IMR-90 (cell line): ENCODE measurements at regions not wholly inside any gene's neighbourhood (a gene's known extent, or its start where the extent isn't known, plus 50 kb on each side); places are given as distances from the start of the nearest gene placed in this dataset.

ENCODE experiments used
- ATAC-seq: fragments of 200-7000 bp; cut with Tn5 transposase; 2 replicates; pipeline ENCODE4 v1.9.1; 2020; ENCODE audit warnings: low read depth, mild to moderate bottlenecking, moderate library complexity
- BruUV-seq: library from RNA; stranded (reverse); fragments of 400-500 nt; replicated peaks from 2 replicates; lab custom pipeline; 2021; lab: Mats Ljungman, UMichigan
- CTCF ChIA-PET: fragments of 300-600 bp; formaldehyde crosslinking; extraction: SDS; loops from one replicate; lab custom pipeline; 2021; ENCODE audit warnings: antibody characterized with exemption; lab: Yijun Ruan, JAX
- POLR2A ChIA-PET: fragments of 300-600 bp; sonication (Branson Sonifier 250); formaldehyde crosslinking; loops from one replicate; lab custom pipeline; 2022; ENCODE audit warnings: antibody characterized with exemption; ENCODE audit not compliant: unreplicated experiment; lab: Charles Lee
- DNase-seq: peaks from one replicate; pipeline ENCODE4 v3.0.0; 2013
- H2AFZ ChIP-seq: replicated peaks from 2 replicates; pipeline ENCODE3; 2013; ENCODE audit warnings: low read length, mild to moderate bottlenecking; ENCODE audit not compliant: poor library complexity
- H2AK5ac ChIP-seq: 2 replicates; pipeline ENCODE4 v1.6.1; 2013; ENCODE audit warnings: low read depth, low read length, inconsistent platforms
- H2AK9ac ChIP-seq: replicated peaks from 2 replicates; pipeline ENCODE3; 2013; ENCODE audit warnings: mild to moderate bottlenecking, low read depth, low read length, moderate library complexity; ENCODE audit not compliant: poor library complexity
- H2BK120ac ChIP-seq: 2 replicates; pipeline ENCODE4 v1.6.1; 2013; ENCODE audit warnings: low read depth, low read length, inconsistent platforms
- H2BK15ac ChIP-seq: 3 replicates; pipeline ENCODE4 v1.6.1; 2013; ENCODE audit warnings: low read depth, low read length, inconsistent platforms
- H2BK20ac ChIP-seq: 2 replicates; pipeline ENCODE4 v1.6.1; 2013; ENCODE audit warnings: low read depth, mild to moderate bottlenecking, inconsistent platforms, low read length, moderate library complexity
- H2BK5ac ChIP-seq: 2 replicates; pipeline ENCODE4 v1.6.1; 2013; ENCODE audit warnings: mild to moderate bottlenecking, low read depth, low read length, inconsistent platforms; ENCODE audit not compliant: poor library complexity, severe bottlenecking
- H3K14ac ChIP-seq: replicated peaks from 2 replicates; pipeline ENCODE4 v1.6.1; 2013; ENCODE audit warnings: low read depth, low read length, inconsistent platforms
- H3K18ac ChIP-seq: 2 replicates; pipeline ENCODE4 v1.6.1; 2013; ENCODE audit warnings: low read depth, low read length, control low read depth
- H3K23ac ChIP-seq: 2 replicates; pipeline ENCODE4 v1.6.1; 2013; ENCODE audit warnings: low read depth, low read length, inconsistent platforms
- H3K27ac ChIP-seq: 2 replicates; pipeline ENCODE4 v1.5.1; 2013; ENCODE audit warnings: mild to moderate bottlenecking, control low read depth, low read length; ENCODE audit not compliant: insufficient read depth
- H3K27me3 ChIP-seq: 2 replicates; pipeline ENCODE4 v1.6.1; 2013; ENCODE audit warnings: low read length; ENCODE audit not compliant: control insufficient read depth, insufficient read depth
- H3K36me3 ChIP-seq: 2 replicates; pipeline ENCODE4 v1.6.1; 2013; ENCODE audit warnings: low read length, mixed read lengths; ENCODE audit not compliant: control insufficient read depth, insufficient read depth
- H3K4ac ChIP-seq: 2 replicates; pipeline ENCODE4 v1.6.1; 2013; ENCODE audit warnings: low read depth, low read length, inconsistent platforms
- H3K4me1 ChIP-seq: 2 replicates; pipeline ENCODE4 v1.6.1; 2013; ENCODE audit warnings: low read length, mixed read lengths; ENCODE audit not compliant: control insufficient read depth, insufficient read depth
- H3K4me2 ChIP-seq: 2 replicates; pipeline ENCODE4 v1.6.1; 2013; ENCODE audit warnings: low read depth, mild to moderate bottlenecking, control low read depth, low read length, moderate library complexity
- H3K4me3 ChIP-seq: 2 replicates; pipeline ENCODE4 v1.5.1; 2013; ENCODE audit warnings: low read depth, mild to moderate bottlenecking, control low read depth, low read length, moderate library complexity; ENCODE audit not compliant: insufficient read depth
- H3K56ac ChIP-seq: 2 replicates; pipeline ENCODE4 v1.6.1; 2013; ENCODE audit warnings: low read length, inconsistent platforms; ENCODE audit not compliant: insufficient read depth; ENCODE audit errors: extremely low read depth
- H3K79me1 ChIP-seq, 2 experiments: 2 replicates each; pipeline ENCODE4 v1.6.1; 2013; ENCODE audit warnings: low read length in 2 of 2, inconsistent platforms in 1 of 2, low read depth in 1 of 2
- H3K9ac ChIP-seq: 2 replicates; pipeline ENCODE4 v1.6.1; 2013; ENCODE audit warnings: low read depth, low read length, control low read depth
- H3K9me1 ChIP-seq: 2 replicates; pipeline ENCODE4 v1.6.1; 2013; ENCODE audit warnings: low read length, inconsistent platforms; ENCODE audit not compliant: insufficient read depth
- H3K9me3 ChIP-seq: 2 replicates; pipeline ENCODE4 v1.6.1; 2013; ENCODE audit warnings: low read length; ENCODE audit not compliant: control insufficient read depth, insufficient read depth
- H4K20me1 ChIP-seq: 2 replicates; pipeline ENCODE4 v1.6.1; 2013; ENCODE audit warnings: low read length, inconsistent platforms; ENCODE audit not compliant: insufficient read depth
- H4K5ac ChIP-seq: 2 replicates; pipeline ENCODE4 v1.6.1; 2013; ENCODE audit warnings: mild to moderate bottlenecking, low read depth, low read length, control low read depth
- H4K8ac ChIP-seq, 2 experiments: 2 replicates each; pipeline ENCODE4 v1.6.1; 2013; ENCODE audit warnings: low read depth in 2 of 2, low read length in 2 of 2, control low read depth in 1 of 2, inconsistent platforms in 1 of 2
- H4K91ac ChIP-seq: 2 replicates; pipeline ENCODE4 v1.6.1; 2013; ENCODE audit warnings: low read depth, low read length, inconsistent platforms; ENCODE audit not compliant: insufficient read depth
- RAD21 ChIP-seq: IDR thresholded peaks from 2 replicates; pipeline ENCODE4 v1.6.1; 2012; ENCODE audit warnings: low read length, improper control_type of control experiment
- WGBS, 2 experiments: methylation state at CpG; one replicate each; pipeline versions ENCODE4 v1.1.5 to v1.1.7; 2013; ENCODE audit warnings: missing lambda C conversion rate in 2 of 2; ENCODE audit not compliant: insufficient read length in 1 of 2; ENCODE audit errors: extremely low coverage in 2 of 2; 5-methylcytosine and 5-hydroxymethylcytosine counted together
- dilution Hi-C: fragments of 300-500 bp; cut with HindIII; formaldehyde crosslinking; loops from one replicate; pipeline ENCODE4 v1.14.3; 2018; ENCODE audit warnings: low sequenced_read_pairs; ENCODE audit not compliant: unreplicated experiment
- in situ Hi-C: fragments of 300-500 bp; cut with MboI; formaldehyde crosslinking; loops from 3 replicates; pipeline ENCODE4 v1.14.3; 2019; ENCODE audit warnings: low sequenced_read_pairs, inconsistent platforms, mixed read lengths
- intact Hi-C: fragments of 100-400 bp; cut with micrococcal nuclease; formaldehyde crosslinking; loops from 2 replicates; pipeline ENCODE4 v1.10.0; 2022

DNA sequence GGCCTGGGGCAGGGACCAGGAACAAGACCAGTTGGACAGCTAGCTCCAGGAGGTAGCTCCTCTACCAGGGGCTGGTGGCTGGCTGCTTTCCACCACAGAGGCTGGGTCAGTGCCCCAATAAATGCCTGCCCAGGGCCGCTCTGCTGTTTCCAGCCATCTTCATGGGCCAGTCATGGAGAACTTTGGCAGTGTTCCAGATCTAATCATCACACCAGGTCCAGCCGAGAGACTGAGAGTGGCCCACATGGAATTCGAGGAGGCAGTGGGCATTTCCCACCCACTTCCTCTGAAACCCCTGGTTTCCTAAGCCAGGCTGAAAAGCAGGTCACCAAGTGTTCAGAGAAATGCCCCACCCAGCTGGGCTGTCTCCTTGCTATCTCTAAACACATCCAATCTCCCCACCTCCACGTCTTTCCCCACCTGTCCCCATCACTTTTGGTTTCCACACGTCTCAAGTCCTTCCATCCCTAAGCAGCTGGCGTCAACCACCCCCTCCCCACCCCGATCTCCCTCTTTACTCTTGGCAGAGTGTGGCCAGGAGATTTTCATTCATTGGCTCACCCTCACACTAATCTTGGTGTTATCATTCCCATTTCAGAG lies 190.0 kb upstream of the LINGO1 start:
- Histone ChIP-seq H2BK20ac (no peak overlapping the region), H3K9me1 (no peaks in the 10 kb centered on the region), H3K18ac (no peak overlapping the region), H3K4me1 (no peaks in the 10 kb centered on the region), H3K14ac (no peak overlapping the region), H4K91ac (no peak overlapping the region), H2BK120ac (no peak overlapping the region), H3K4ac (no peak overlapping the region), H4K8ac (no peak overlapping the region), H2AFZ (no peak overlapping the region), H3K36me3 (no peaks in the 10 kb centered on the region), H2BK15ac (no peak overlapping the region), H4K5ac (no peak overlapping the region), H2BK5ac (no peak overlapping the region), H3K56ac (no peak overlapping the region), H3K79me1 (no peaks in the 10 kb centered on the region), H3K27ac (no peak overlapping the region), H3K23ac (no peak overlapping the region), H3K9ac (no peak overlapping the region), H4K20me1 (0 out of 2 replicates have a peak, but pooled peaks cover 3% of the 10 kb centered on the region), H2AK9ac (no peak overlapping the region), H3K4me3 (no peak overlapping the region), H2AK5ac (no peak overlapping the region), H3K27me3 (peaks cover 75% of the 10 kb centered on the region), H3K9me3 (no peaks in the 10 kb centered on the region), H3K4me2 (no peak overlapping the region)
- intact Hi-C loops (no loop called here), in situ Hi-C loops (no loop called here), dilution Hi-C loops (no loop called here)
- ATAC-seq (no peak), DNase-seq (no peak)
- 22% methylated on average over 5 of the region's 7 CpGs; no CpG with 5 or more reads in 1 of the 2 experiments for WGBS, 2 experiments
- no peak for TF ChIP-seq RAD21
- ChIA-PET POLR2A (no interaction called here), CTCF (interaction anchor here (0.7 to 2.4 kb wide), 4 partner anchors 9 to 189 kb away, joined by 3 to 19 read pairs (median 6); partner anchors contain the start of gene LINGO1)
- BruUV-seq, result no TSS peak
